GM11168 (cell line): ENCODE measurements at regions not wholly inside any gene's neighbourhood (a gene's known extent, or its start where the extent isn't known, plus 50 kb on each side); places are given as distances from the start of the nearest gene placed in this dataset.
"Not testable (repeated sequence)": the region's sequence is repeated elsewhere in the genome, so short reads cannot be mapped to it uniquely, and the experiment has no call there.

Source experiments
- in situ Hi-C: fragments of 300-500 bp; cut with MboI; formaldehyde crosslinking; loops from one replicate; pipeline ENCODE4 v1.12.0; 2022; ENCODE audit warnings: low sequenced_read_pairs; ENCODE audit not compliant: unreplicated experiment

DNA sequence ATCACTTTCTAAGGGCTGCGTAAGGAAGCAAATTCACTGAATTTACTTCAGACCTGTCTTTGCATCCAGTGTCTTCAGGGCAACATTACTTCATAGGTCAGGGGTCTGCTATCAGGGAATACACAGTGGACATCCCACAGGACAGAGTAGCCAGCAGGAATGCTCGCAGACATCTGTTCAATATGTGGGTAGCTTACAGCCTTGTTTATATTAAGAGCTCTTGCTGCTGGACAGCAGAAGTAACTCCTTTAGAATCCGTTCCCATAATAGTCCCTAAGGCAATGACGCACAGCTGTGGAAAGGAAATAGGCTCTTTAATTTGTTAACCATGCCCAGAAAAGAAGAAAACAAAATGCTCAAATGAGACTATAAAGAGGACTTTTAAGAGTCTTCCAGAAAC lies 198.7 kb downstream of the MOXD1 start:
- in situ Hi-C loops = loop anchor here (10.0 kb wide), 1 partner anchor 288 kb away; no protein-coding TSS in a partner anchor

DNA sequence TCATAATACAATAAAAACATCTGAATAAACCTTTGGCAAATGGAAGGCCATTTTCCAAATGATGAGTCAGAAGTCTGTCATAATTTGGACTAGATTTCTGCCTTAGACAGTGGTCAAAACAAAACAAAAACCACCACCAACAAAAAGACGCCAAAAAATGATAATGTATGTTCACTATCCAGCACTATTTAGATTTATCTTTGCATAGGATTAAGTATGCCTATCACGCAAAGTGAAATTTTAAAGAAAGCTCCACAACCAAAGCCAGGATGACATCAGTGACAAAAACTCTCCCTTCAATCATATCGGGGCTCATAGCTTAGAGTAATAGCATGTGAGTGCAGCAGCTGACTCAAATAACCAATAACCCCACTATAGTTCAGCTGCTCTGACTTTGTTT lies 201.9 kb downstream of the MOXD1 start:
- in situ Hi-C loops = no loop called here

DNA sequence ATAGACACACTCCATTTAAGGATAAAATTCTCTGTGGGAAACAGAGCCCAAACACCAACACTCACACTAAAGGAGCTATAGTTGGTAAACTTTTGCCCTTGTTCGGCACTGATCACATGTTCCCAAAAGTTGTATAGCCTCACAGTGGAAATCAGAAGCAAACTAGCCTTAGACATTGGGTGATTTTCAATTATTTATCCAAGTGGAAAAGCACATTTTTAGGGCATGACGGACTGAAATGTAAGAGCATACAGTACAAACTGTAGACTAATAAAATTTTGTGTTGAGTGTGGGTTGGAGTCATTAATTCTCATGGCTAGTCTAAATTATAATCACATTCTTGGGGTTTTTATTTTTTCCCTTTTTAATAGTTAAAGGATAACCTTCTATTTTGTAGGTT lies 202.4 kb downstream of the MOXD1 start:
- in situ Hi-C loops = no loop called here

DNA sequence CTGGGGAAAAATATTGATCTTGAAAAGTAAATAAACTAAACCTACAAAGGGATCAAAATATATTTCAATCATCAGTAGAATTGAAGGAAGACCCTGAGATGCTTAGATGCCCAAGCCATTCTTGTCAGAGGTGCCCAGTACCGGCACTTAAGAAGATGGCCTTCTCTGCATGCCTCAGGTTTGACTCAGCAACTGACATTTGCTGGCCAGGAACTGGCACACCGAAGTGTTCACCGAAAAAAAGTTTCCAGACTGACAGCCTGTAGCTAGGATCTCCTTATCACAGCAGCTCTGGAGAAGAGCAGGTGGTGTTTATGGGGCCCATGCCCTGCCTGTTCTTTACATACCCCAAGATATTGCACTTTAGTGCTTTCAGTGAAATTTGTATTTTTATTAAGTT lies 203.2 kb downstream of the MOXD1 start:
- in situ Hi-C loops = no loop called here

DNA sequence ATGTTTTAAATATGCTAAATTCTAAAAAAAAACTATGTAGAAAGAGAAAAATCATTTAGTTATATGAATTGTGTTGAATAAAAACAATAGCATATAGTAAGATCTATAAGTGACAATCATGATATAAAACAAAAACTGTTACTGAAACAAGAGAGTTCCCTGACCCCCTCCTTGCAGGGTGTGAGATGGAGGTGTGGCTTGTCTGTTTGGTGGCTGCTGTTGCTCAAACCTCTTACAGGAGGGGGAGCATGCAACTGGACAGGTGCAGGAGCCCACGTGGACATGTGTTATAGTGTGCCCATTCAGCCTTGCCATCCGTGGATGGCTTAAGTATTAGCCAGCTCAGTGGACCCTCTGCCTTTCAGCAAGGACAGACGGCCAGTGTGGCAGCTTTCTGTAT lies 206.7 kb downstream of the MOXD1 start:
- in situ Hi-C loops = no loop called here

DNA sequence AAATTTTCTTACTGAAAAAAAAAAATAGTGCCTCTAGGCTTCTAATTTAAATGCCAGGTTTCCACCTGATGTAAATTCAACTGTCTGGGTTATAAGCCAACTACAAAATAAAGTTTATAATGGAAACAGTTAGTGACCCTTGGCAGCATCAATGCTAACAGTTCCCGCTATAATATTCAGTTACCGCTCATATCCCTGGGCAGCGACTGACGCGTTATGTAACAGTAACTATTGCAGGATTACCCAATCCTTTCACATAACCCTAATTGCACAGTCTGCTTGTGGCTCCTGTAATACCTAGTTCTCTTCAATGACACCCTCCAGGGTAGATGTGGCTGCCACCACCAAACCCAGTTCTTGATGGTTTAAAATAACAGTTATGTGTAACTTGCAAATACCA lies 208.6 kb downstream of the MOXD1 start:
- in situ Hi-C loops = no loop called here

DNA sequence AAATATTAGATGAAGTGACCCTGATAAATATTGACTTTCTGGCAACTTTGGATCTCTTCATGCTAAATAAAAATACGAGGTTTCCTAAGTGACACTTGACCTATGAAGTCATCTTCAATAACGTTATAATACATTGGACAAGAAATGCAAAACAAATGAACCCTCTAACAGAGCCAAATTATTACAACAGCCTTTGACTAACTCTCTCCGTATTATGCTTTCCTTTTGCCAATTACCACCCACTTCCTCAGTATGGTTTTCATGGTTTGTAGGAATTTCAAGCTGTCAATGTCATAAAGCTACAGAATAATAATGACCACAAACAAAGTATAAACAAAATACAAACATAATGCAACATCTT lies 210.5 kb downstream of the MOXD1 start:
- in situ Hi-C loops = no loop called here

DNA sequence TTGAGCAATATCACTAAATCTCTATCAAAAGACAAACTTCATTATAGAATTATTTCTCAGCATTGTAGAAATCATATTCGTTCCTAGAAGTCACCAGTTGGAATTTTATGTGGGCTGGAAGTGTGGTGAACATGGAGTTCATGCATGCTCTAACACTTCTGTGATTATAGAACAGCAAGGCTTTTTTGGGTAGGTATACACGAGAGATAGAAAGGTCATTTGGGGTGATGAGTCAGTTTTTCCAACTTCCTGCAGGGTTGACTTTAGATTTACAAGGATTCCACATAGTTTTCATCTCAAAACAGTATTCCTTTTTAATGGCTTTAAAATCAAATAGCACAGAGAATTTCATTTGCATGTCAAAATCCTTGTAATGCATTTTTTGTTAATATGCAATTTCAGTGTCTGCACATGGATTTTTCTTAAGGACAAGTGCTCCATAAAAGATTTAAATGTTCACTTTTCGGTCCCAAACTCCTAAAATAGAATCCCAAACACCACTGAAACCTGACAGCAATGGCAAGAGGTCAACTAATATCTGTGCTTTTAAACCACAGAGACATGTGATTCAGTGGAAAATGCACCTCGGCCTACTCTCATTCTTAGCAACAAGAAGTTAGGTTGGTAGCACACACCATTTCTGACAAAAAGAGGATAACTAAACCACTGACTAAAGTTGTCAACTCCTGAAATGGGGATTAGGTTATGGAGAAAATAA lies 211.0 kb downstream of the MOXD1 start:
- in situ Hi-C loops = no loop called here

DNA sequence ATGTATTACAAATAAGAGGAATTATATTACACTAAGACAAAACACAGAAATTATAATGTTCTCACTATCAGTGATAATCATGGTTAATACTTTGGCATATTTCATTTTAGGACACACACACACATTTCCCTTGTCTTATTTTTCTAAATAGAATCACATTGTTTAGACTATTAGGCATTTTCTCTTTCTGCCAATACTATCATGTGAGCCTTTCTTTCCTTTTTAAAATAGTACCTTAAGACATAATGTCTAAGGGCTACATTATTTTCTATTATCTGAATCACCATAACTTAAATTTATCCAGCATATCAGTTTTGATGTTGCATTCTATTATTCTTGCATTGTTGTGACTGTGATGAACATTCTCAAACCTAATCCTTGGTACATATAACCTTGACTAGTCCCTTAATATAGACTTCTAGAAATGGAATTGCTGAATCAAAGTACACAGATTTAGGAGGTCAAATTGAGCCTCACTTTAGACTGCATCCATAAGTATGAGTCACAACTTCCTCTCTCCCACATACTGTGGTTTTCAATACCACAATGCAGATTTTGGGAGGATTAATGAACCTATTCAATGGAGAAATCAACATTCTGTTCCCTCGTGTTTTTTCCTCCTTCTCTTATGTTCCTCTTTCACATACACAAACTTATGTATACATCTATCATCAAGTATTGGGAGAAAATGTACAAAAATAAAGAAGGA lies 212.6 kb downstream of the MOXD1 start:
- in situ Hi-C loops = no loop called here

DNA sequence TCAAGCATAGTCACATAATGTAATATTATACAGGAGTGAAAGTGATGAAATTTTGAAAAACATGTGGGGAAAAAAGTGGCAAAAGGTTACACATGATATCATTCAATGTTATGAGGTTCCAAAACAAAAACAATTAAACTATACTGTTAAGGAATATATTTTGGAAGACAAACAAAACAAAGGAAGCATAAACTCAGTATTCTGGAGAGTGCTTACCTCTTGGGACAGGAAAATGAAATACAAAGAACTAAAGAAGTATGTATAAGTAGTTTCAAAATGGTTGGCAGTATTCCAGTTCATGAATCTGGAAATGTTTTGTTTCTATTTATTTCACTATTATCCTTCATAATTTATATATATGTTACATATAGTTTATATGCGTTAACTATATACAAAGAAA lies 213.5 kb downstream of the MOXD1 start:
- in situ Hi-C loops = no loop called here

DNA sequence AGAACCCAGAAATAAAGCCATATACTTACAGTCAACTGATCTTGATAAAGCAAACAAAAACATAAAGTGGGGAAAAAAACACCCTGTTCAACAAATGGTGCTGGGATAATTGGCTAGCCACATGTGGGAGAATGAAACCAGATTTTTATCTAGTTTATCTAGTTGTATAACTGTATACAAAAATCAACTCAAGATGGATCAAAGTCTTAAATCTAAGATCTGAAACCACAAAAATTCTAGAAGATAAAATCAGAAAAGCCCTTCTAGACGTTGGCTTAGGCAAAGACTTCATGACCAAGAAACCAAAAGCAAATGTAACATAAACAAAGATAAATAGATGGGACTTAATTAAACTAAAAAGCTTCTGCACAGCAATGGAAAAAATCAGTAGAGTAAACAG lies 216.3 kb downstream of the MOXD1 start:
- in situ Hi-C loops = not testable (repeated sequence)

DNA sequence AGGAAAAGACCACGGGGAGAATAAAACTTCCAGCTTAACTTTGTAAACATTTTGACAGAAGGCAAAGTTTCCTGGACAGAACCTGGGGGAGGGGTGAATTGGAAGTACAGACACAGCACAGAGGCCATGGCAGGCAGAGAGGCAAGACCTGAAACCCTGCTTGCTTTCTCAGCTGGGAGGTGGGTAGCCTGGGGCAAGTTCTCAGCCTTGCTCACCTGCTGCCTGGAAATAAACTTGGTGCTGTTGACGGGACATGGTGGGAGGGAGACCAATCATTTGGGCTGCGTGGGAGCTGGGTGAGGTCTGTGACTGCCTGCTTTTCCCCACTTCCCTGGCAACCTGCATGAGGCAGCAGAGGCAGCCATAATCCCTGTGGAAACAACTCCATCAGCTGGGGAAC lies 221.3 kb downstream of the MOXD1 start:
- in situ Hi-C loops = no loop called here

DNA sequence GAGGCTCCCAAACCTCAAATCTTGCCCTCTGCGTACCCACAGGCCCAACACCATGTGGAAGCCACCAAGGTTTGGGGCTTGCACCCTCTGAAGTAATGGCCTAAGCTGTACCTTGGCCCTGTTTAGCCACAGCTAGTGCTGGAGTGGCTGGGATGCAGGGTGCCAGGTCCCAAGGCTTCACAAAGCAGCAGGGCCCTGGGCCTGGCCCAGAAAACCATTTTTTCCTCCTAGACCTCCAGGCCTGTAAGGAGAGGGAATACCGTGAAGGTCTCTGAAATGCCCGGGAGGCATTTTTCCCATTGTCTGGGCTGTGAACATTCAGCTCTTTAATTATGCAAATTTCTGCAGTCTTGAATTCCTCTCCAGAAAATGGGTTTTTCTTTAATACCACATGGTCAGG lies 223.7 kb upstream of the CCN2 start:
- in situ Hi-C loops = no loop called here

DNA sequence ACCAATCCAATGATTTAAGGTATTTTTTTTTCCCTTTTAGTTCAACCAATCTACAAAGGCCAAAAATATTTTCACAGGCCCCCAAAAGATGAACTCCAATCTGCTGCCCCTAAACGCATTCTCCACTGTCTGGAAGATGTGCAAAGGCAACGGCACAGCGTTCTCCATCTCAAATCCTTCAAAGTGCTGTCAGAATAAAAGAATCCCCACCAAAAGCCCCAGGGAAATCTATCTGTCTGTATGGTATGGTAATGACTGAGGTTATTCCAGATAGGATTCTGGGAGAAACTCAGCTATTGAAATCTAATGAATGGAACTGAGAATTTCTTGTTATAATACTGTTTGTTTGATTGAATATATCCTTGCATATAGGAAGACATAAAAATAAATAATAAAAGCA lies 217.8 kb upstream of the CCN2 start:
- in situ Hi-C loops = no loop called here

DNA sequence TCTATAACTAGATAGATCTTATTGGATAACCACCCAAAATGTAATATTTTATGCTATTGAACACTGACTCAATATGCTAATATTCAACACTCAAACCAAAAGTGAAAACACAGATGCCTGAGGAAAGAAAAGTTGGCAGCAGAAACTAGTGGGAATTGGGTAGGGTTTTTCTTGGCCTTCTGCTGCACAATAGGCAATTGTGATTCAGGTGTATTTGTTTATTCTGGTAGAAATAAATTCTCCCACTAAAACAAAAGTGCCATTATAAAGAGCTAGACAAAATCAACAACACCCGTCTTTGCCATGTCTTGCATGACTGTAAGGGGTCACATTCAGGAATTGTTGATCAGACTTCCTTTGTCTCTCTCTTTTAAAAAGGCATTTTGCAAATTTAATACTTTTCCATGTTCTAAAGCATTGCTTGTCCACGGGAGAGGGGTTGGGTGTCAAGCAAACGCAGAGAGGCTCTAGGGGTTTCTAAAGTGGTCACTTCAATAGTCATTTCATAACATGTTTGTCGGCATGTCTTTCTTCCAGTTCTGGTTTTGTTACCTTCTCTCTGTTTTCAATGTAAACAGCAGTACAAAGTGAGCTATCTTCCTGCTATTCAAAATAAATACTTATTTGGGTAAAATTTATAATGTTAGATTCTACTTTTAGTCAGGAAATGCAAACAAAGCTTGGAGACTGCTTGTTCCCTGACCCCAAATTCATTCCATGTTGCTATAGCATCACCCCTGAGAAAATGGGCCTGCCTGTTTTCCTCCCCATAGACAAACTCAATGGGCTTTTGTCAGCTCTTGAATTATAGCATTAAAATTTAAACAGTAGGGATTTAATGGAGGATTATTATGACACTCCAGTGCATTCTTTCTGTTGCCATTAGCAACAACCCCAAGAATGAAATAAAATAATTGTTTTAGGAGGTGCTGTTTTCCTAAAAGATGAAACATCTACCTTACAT lies 217.0 kb upstream of the CCN2 start:
- in situ Hi-C loops = no loop called here

DNA sequence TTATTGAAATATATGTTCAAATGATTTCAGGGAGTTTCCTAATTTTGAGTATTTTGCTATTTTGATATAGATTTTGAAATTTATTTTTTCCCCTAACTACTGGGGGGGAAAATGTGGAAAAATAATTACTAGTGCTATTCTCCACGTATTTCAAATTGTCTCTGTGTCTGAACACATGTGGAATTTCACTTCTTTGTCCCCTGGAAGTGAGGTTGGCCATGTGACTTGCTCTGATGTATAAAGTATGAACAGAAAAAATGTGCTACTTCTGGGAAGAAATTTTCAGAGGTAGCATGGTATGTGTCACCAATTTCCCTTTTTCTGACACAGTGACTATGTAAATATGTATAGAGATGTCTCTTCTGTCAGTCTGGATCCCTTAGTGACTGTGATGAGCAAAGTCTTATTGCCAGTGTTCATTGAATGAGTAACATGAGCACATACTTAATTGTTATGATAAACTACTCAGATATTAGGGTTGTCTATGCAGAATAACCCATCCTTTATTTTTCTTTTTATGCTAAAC lies 215.4 kb upstream of the CCN2 start:
- in situ Hi-C loops = no loop called here

DNA sequence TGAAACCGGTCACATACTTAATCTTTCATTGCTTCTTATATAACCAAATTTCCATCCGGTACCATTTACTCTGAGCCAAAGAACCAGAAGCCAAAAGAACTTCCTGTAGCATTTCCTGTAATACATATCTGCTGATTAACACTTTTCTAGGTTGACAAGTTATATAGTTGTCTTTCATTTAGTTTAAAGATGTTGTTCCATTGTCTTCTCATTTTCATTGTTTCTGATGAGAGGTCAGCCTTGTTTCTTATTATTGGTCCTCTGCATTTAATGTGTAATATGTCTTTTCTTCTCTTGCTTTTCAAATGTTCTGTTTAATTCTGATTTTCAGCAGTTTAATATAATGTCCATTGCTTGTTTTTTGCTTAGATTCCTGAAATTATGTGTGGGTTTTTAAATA lies 214.5 kb upstream of the CCN2 start:
- in situ Hi-C loops = no loop called here

DNA sequence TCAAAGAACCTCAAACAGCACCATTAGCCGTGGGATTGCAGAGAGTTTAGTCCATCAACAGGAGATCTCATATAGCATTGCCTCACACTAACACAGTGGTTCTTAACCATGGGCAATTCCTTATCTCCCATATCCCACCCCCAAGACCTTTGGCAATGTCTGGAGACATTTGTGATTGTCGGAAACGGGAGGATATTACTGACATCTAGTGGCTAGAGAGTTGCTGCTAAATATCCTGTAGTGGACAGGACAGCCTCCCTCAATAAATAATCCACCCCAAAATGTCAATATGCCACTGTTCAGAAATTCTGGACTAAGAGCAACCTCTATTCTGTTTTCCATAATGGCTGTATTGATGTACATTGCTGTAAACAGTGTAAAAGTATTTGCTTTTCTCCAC lies 210.1 kb upstream of the CCN2 start:
- in situ Hi-C loops = no loop called here

DNA sequence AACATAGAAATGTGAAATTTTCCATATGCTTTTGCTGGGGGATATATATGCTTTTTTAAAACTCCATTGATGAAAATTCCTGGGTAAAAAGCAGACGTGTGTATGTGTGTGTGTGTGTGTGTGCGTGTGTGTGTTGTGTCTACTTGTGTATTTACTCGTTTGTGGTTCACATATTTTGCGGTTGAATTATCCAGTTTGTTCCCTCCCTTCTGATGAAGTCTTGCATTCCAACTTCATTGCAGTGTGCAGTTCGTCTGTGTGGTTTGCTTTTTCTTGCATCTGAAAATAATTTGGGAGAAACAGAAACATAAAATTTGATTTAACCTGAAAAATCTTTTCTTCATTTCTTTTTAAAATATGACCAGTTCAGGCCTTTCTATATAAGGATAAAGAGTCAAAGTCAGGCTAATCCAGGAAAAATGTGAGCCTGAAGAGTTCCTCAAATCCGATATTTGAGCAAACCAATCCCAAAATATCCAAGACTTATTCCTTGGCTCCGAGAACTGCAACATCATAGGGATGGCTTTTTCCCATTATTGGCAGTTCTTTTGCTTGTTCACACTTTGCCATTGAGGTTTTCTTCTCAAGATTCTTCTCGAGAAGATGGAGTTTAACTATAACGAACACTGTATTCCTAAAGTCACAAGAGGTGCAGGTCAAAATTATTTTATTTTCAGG lies 202.2 kb upstream of the CCN2 start:
- in situ Hi-C loops = no loop called here

DNA sequence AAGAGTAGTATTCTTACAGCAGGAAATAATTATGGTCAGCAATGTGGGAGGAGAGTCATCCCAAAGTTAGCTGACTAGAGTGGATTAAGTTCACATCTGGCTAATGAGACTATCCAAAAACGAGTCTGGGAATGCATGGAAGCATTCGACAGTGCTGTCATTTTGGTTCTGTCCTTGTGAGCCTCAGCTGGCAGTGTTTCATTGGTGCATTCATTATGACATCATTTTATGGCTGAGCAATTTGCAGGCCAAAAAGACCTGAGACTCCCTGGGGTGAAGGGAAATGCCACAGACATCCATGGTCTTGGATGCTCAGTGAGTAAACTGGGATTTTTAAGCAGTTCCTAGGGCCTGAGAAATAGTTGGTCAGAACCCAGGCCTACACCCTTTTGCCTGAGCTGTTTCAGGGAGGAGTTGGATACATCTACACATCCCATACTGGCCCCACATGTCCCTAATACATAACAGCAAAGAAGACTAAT lies 196.4 kb upstream of the CCN2 start:
- in situ Hi-C loops = no loop called here
